Tibial artery (tissue), 4 donors: ENCODE measurements at regions not wholly inside any gene's neighbourhood (a gene's known extent, or its start where the extent isn't known, plus 50 kb on each side); places are given as distances from the start of the nearest gene placed in this dataset.

Experiments
- DNase-seq, 2 donors: peaks; one replicate each; pipeline ENCODE4 v3.0.0-alpha.2; 2019
- H3K27ac ChIP-seq, 2 donors: fragments of 200-600 bp; sonication (generic) in 1 of 2; 1 replicate in 1 of 2; 2 replicates in 1 of 2; pipeline ENCODE4 v1.5.1; 2018 to 2019; ENCODE audit warnings: mild to moderate bottlenecking in 1 of 2
- H3K27me3 ChIP-seq, 2 donors: fragments of 200-600 bp; sonication (generic) in 1 of 2; one replicate each; pipeline versions ENCODE4 v1.5.1 to v1.6.0; 2016 to 2019
- H3K36me3 ChIP-seq, 3 donors: fragments of 200-600 bp; sonication (generic) in 2 of 3; one replicate each; pipeline ENCODE4 v1.5.1; 2016 to 2019; ENCODE audit warnings: mild to moderate bottlenecking in 2 of 3
- H3K4me1 ChIP-seq, 4 donors: fragments of 200-600 bp; sonication (generic) in 2 of 4; 1 replicate in 3 of 4; 2 replicates in 1 of 4; pipeline ENCODE4 v1.5.1; 2016 to 2019
- H3K4me3 ChIP-seq, 2 donors: fragments of 200-600 bp; sonication (generic) in 1 of 2; 1 replicate in 1 of 2; 2 replicates in 1 of 2; pipeline ENCODE4 v1.5.1; 2018 to 2019; ENCODE audit warnings: mild to moderate bottlenecking in 2 of 2
- H3K9me3 ChIP-seq, 3 donors: fragments of 200-600 bp; sonication (generic) in 1 of 3; one replicate each; pipeline ENCODE4 v1.5.1; 2016 to 2019
- CTCF ChIP-seq, 2 experiments: fragments of 200-600 bp in 1 of 2; fragments of 450-650 bp in 1 of 2; IDR thresholded peaks; one replicate each; pipeline ENCODE4 v1.5.1; 2017 to 2019; ENCODE audit warnings: antibody characterized with exemption in 2 of 2, mild to moderate bottlenecking in 1 of 2, moderate library complexity in 1 of 2
- intact Hi-C: fragments of 100-400 bp; cut with DNase I; formaldehyde crosslinking; loops from one replicate; pipeline ENCODE4 v1.15.0; 2023; ENCODE audit warnings: low total_unique reads

- no peaks in the 10 kb centered on the region for H3K9me3 ChIP-seq
- no peak for TF ChIP-seq CTCF (IDR thresholded peaks at IDR 0.05)
- no peak overlapping the region for H3K27ac ChIP-seq
- H3K4me3 ChIP-seq = no peak overlapping the region
- no peak for DNase-seq
- peaks cover 96 to 100% (median 100%) of the 10 kb centered on the region in 3 donors for H3K36me3 ChIP-seq
- H3K27me3 ChIP-seq = no peaks in the 10 kb centered on the region
- intact Hi-C loops = no loop called here
- H3K4me1 ChIP-seq = no peaks in the 10 kb centered on the region
These were observed 51.0 kb downstream of the IARS1 start for GRCh38 chr9:92242260-92243136.

- intact Hi-C loops = no loop called here
- no peaks in the 10 kb centered on the region for H3K9me3 ChIP-seq
- H3K27ac ChIP-seq = no peak overlapping the region
- DNase-seq = no peak
- H3K36me3 ChIP-seq = peaks cover 44 to 83% (median 66%) of the 10 kb centered on the region in 3 donors
- H3K27me3 ChIP-seq = no peaks in the 10 kb centered on the region
- no peak overlapping the region for H3K4me3 ChIP-seq
- H3K4me1 ChIP-seq = no peaks in the 10 kb centered on the region
- TF ChIP-seq CTCF (IDR thresholded peaks at IDR 0.05) = no peak
These were observed 56.6 kb downstream of the IARS1 start for GRCh38 chr9:92236915-92237314.

DNA sequence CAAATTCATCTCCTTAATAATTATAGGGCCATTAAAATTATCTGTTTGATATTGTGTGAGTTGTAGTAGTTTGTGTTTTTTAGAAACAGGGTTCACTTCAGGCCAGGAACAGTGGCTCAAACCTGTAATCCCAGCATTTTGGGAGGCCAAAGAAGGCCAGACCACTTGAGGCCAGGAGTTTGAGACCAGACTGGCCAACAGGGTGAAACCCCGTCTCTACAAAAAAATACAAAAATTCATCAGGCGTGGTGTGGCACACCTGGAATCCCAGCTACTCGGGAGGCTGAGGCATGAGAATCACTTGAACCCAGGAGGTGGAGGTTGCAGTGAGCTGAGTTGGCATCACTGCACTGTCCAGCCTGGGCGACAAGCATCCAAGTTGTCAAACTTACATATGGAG is 57.0 kb downstream of the IARS1 start:
- H3K27me3 ChIP-seq = no peaks in the 10 kb centered on the region
- no peak for TF ChIP-seq CTCF (IDR thresholded peaks at IDR 0.05)
- H3K4me3 ChIP-seq = no peak overlapping the region
- H3K27ac ChIP-seq = no peak overlapping the region
- H3K4me1 ChIP-seq = no peaks in the 10 kb centered on the region
- DNase-seq = no peak
- intact Hi-C loops = no loop called here
- H3K36me3 ChIP-seq = peaks cover 40 to 80% (median 61%) of the 10 kb centered on the region in 3 donors
- H3K9me3 ChIP-seq = no peaks in the 10 kb centered on the region

DNA sequence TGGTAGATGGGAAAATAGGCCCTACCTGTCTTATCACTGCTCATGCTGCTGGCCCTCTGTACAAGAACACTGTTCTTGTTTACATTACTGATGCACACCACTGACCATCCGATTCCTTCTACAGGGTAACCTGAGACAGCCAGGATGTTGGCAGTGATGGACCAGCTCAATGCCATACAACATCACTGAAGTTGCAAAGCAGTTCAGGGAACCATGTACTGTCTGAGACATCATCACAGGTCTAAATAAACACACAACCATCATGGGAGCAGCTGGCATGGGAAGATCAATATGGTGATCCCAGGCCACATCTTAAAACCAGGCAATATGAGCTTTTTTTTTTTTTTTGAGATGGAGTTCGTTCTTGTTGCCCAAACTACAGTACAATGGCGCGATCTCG is 59.0 kb downstream of the IARS1 start:
- no peak for DNase-seq
- intact Hi-C loops = no loop called here
- H3K4me1 ChIP-seq = no peaks in the 10 kb centered on the region
- H3K4me3 ChIP-seq = no peak overlapping the region
- no peak overlapping the region for H3K27ac ChIP-seq
- no peaks in the 10 kb centered on the region for H3K27me3 ChIP-seq
- no peak for TF ChIP-seq CTCF (IDR thresholded peaks at IDR 0.05)
- no peaks in the 10 kb centered on the region for H3K9me3 ChIP-seq
- peaks cover 24 to 68% (median 42%) of the 10 kb centered on the region in 3 donors for H3K36me3 ChIP-seq

- peaks cover 15 to 69% (median 35%) of the 10 kb centered on the region in 3 donors for H3K36me3 ChIP-seq
- intact Hi-C loops = no loop called here
These were observed 61.3 kb downstream of the IARS1 start for GRCh38 chr9:92232190-92232589.

More at GRCh38 chr9:92232190-92232589, 61.3 kb downstream of the IARS1 start:
- Histone ChIP-seq H3K27ac (no peak overlapping the region), H3K4me3 (no peak overlapping the region), H3K27me3 (no peaks in the 10 kb centered on the region), H3K9me3 (no peaks in the 10 kb centered on the region), H3K4me1 (no peaks in the 10 kb centered on the region)
- TF ChIP-seq CTCF (IDR thresholded peaks at IDR 0.05) = no peak
- DNase-seq = no peak
